H9 (cell line): ENCODE measurements at regions not wholly inside any gene's neighbourhood (a gene's known extent, or its start where the extent isn't known, plus 50 kb on each side); places are given as distances from the start of the nearest gene placed in this dataset.

Source experiments
- DNase-seq: peaks from one replicate; pipeline ENCODE4 v3.0.0-alpha.2; 2017
- H2AFZ ChIP-seq: one replicate; pipeline ENCODE4 v1.6.1; 2013; ENCODE audit warnings: mild to moderate bottlenecking, low read length, control low read depth, moderate library complexity
- H2AK5ac ChIP-seq: 2 replicates; pipeline ENCODE4 v1.6.1; 2013; ENCODE audit warnings: low read length, control low read depth, mixed read lengths; ENCODE audit not compliant: insufficient read length
- H2BK120ac ChIP-seq: one replicate; pipeline ENCODE4 v1.6.1; 2013; ENCODE audit warnings: low read depth, mild to moderate bottlenecking, low read length, control low read depth, inconsistent platforms; ENCODE audit not compliant: poor library complexity, severe bottlenecking
- H2BK12ac ChIP-seq: 2 replicates; pipeline ENCODE4 v1.6.1; 2013; ENCODE audit warnings: low read length, control low read depth, mixed read lengths, low read depth; ENCODE audit not compliant: insufficient read length
- H2BK15ac ChIP-seq: 2 replicates; pipeline ENCODE4 v1.6.1; 2013; ENCODE audit warnings: low read depth, low read length, control low read depth
- H2BK20ac ChIP-seq: one replicate; pipeline ENCODE4 v1.6.1; 2013; ENCODE audit warnings: low read depth, mild to moderate bottlenecking, low read length, control low read depth, inconsistent platforms; ENCODE audit not compliant: poor library complexity, severe bottlenecking
- H2BK5ac ChIP-seq: 2 replicates; pipeline ENCODE4 v1.6.1; 2013; ENCODE audit warnings: low read length, control low read depth, mixed read lengths; ENCODE audit not compliant: insufficient read length
- H3K14ac ChIP-seq: 2 replicates; pipeline ENCODE4 v1.6.1; 2013; ENCODE audit warnings: low read length, control low read depth; ENCODE audit not compliant: insufficient read depth
- H3K18ac ChIP-seq: 2 replicates; pipeline ENCODE4 v1.6.1; 2013; ENCODE audit warnings: low read depth, mild to moderate bottlenecking, mixed read lengths, low read length, control low read depth; ENCODE audit not compliant: insufficient read length
- H3K23ac ChIP-seq: 2 replicates; pipeline ENCODE4 v1.6.1; 2013; ENCODE audit warnings: low read length, control low read depth, mixed read lengths, low read depth; ENCODE audit not compliant: insufficient read length
- H3K23me2 ChIP-seq: 2 replicates; pipeline ENCODE4 v1.6.1; 2013; ENCODE audit warnings: low read depth, mild to moderate bottlenecking, mixed read lengths, low read length, control low read depth; ENCODE audit not compliant: insufficient read length, poor library complexity, severe bottlenecking
- H3K27ac ChIP-seq: 2 replicates; pipeline ENCODE4 v1.5.1; 2013; ENCODE audit warnings: low read length, control low read depth, mixed read lengths, low read depth; ENCODE audit not compliant: insufficient read length
- H3K27me3 ChIP-seq: 2 replicates; pipeline ENCODE4 v1.6.1; 2013; ENCODE audit warnings: low read length, control low read depth, inconsistent platforms; ENCODE audit not compliant: insufficient read depth
- H3K4ac ChIP-seq: 2 replicates; pipeline ENCODE4 v1.6.1; 2013; ENCODE audit warnings: low read depth, mild to moderate bottlenecking, control low read depth, inconsistent platforms, low read length, moderate library complexity
- H3K4me1 ChIP-seq: 2 replicates; pipeline ENCODE4 v1.6.1; 2013; ENCODE audit warnings: low read length, control low read depth, inconsistent platforms; ENCODE audit not compliant: insufficient read depth
- H3K4me2 ChIP-seq: 2 replicates; pipeline ENCODE4 v1.6.1; 2013; ENCODE audit warnings: low read length, control low read depth, mixed read lengths; ENCODE audit not compliant: insufficient read length, insufficient read depth
- H3K56ac ChIP-seq: 2 replicates; pipeline ENCODE4 v1.6.1; 2013; ENCODE audit warnings: low read depth, mild to moderate bottlenecking, mixed read lengths, low read length, control low read depth; ENCODE audit not compliant: insufficient read length
- H3K79me1 ChIP-seq: 2 replicates; pipeline ENCODE4 v1.6.1; 2013; ENCODE audit warnings: low read depth, mild to moderate bottlenecking, moderate library complexity, low read length, control low read depth, inconsistent platforms; ENCODE audit not compliant: insufficient read depth, poor library complexity, severe bottlenecking
- H3K79me2 ChIP-seq: 2 replicates; pipeline ENCODE4 v1.6.1; 2013; ENCODE audit warnings: low read length, control low read depth, inconsistent platforms; ENCODE audit not compliant: insufficient read depth
- H3K9ac ChIP-seq: 2 replicates; pipeline ENCODE4 v1.6.1; 2013; ENCODE audit warnings: low read length, control low read depth, mixed read lengths; ENCODE audit not compliant: insufficient read length; ENCODE audit errors: extremely low read depth
- H3K9me3 ChIP-seq: one replicate; pipeline ENCODE4 v1.6.1; 2013; ENCODE audit warnings: low read depth, low read length, inconsistent platforms; ENCODE audit not compliant: control insufficient read depth
- H3T11ph ChIP-seq: one replicate; pipeline ENCODE4 v1.6.1; 2013; ENCODE audit warnings: mild to moderate bottlenecking, low read length, control low read depth, inconsistent platforms
- H4K20me1 ChIP-seq: one replicate; pipeline ENCODE4 v1.6.1; 2013; ENCODE audit not compliant: control insufficient read depth, insufficient read length, insufficient read depth
- H4K5ac ChIP-seq: 2 replicates; pipeline ENCODE4 v1.6.1; 2013; ENCODE audit warnings: low read depth, mild to moderate bottlenecking, mixed read lengths, low read length, control low read depth; ENCODE audit not compliant: insufficient read length
- H4K8ac ChIP-seq: replicated peaks from 2 replicates; pipeline ENCODE4 v1.6.1; 2013; ENCODE audit warnings: low read length, control low read depth, mixed read lengths, low read depth; ENCODE audit not compliant: insufficient read length
- H4K91ac ChIP-seq: 2 replicates; pipeline ENCODE4 v1.6.1; 2013; ENCODE audit warnings: low read depth, mild to moderate bottlenecking, moderate library complexity, mixed read lengths, low read length, control low read depth; ENCODE audit not compliant: insufficient read length
- H3K27ac Mint-ChIP-seq, 3 experiments: 2 replicates in 2 of 3; 3 replicates in 1 of 3; pipeline ENCODE4 v1.8.0; 2020 to 2021; ENCODE audit warnings: mixed read lengths in 3 of 3, mild to moderate bottlenecking in 1 of 3, moderate library complexity in 1 of 3
- H3K27me3 Mint-ChIP-seq: 2 replicates; pipeline ENCODE4 v1.8.0; 2021; ENCODE audit warnings: low read depth, mild to moderate bottlenecking, moderate library complexity, mixed read lengths
- H3K36me3 Mint-ChIP-seq, 3 experiments: 2 replicates in 2 of 3; 3 replicates in 1 of 3; pipeline ENCODE4 v1.8.0; 2020 to 2021; ENCODE audit warnings: low read depth in 3 of 3, mixed read lengths in 3 of 3; ENCODE audit not compliant: insufficient read depth in 1 of 3
- H3K4me1 Mint-ChIP-seq, 2 experiments: 2 replicates each; pipeline ENCODE4 v1.8.0; 2020; ENCODE audit warnings: mixed read lengths in 2 of 2
- H3K4me3 Mint-ChIP-seq, 2 experiments: 2 replicates in 1 of 2; 3 replicates in 1 of 2; pipeline ENCODE4 v1.8.0; 2020 to 2021; ENCODE audit warnings: mild to moderate bottlenecking in 2 of 2, mixed read lengths in 2 of 2, moderate library complexity in 1 of 2
- H3K9me3 Mint-ChIP-seq, 2 experiments: 2 replicates in 1 of 2; 3 replicates in 1 of 2; pipeline ENCODE4 v1.8.0; 2020; ENCODE audit warnings: mild to moderate bottlenecking in 2 of 2, mixed read lengths in 2 of 2, moderate library complexity in 1 of 2
- WGBS: extraction: QIAGEN DNeasy Blood & Tissue Kit; methylation state at CpG from one replicate; pipeline ENCODE4 v1.1.7; 2013; ENCODE audit warnings: missing lambda C conversion rate, low lambda C conversion rate, mixed read lengths; ENCODE audit not compliant: insufficient read length; ENCODE audit errors: extremely low coverage; 5-methylcytosine and 5-hydroxymethylcytosine counted together
- TF ChIP-seq, protein P1 (sequence below): fragments of 200-600 bp; sonication (generic); conservative IDR thresholded peaks from 3 replicates; pipeline ENCODE4 v1.8.0; 2021; ENCODE audit warnings: antibody characterized with exemption, mild to moderate bottlenecking

- peaks cover 0 to 12% (median 2%) of the 10 kb centered on the region in 3 experiments; a peak in 5 of 7 replicates for H3K36me3 Mint-ChIP-seq
- Histone ChIP-seq H2AK5ac (no peak overlapping the region), H4K5ac (no peak overlapping the region), H2BK20ac (no peak overlapping the region), H3K4me1 (no peaks in the 10 kb centered on the region), H3K23ac (no peak overlapping the region), H3K14ac (no peak overlapping the region), H3K27ac (no peak overlapping the region), H2AFZ (no peak overlapping the region), H3K9me3 (no peaks in the 10 kb centered on the region), H4K20me1 (no peaks in the 10 kb centered on the region), H3K79me1 (no peaks in the 10 kb centered on the region), H3K27me3 (no peaks in the 10 kb centered on the region), H2BK12ac (no peak overlapping the region), H3K18ac (no peak overlapping the region), H3T11ph (no peak overlapping the region), H2BK15ac (no peak overlapping the region), H3K56ac (no peak overlapping the region), H2BK120ac (no peak overlapping the region), H3K9ac (no peak overlapping the region), H4K91ac (no peak overlapping the region), H4K8ac (no peak overlapping the region), H3K4me2 (no peak overlapping the region), H2BK5ac (no peak overlapping the region), H3K79me2 (no peaks in the 10 kb centered on the region), H3K23me2 (no peaks in the 10 kb centered on the region), H3K4ac (no peak overlapping the region)
- no peaks in the 10 kb centered on the region for H3K27me3 Mint-ChIP-seq
- no peak overlapping the region for H3K4me3 Mint-ChIP-seq
- TF ChIP-seq, protein P1, sequence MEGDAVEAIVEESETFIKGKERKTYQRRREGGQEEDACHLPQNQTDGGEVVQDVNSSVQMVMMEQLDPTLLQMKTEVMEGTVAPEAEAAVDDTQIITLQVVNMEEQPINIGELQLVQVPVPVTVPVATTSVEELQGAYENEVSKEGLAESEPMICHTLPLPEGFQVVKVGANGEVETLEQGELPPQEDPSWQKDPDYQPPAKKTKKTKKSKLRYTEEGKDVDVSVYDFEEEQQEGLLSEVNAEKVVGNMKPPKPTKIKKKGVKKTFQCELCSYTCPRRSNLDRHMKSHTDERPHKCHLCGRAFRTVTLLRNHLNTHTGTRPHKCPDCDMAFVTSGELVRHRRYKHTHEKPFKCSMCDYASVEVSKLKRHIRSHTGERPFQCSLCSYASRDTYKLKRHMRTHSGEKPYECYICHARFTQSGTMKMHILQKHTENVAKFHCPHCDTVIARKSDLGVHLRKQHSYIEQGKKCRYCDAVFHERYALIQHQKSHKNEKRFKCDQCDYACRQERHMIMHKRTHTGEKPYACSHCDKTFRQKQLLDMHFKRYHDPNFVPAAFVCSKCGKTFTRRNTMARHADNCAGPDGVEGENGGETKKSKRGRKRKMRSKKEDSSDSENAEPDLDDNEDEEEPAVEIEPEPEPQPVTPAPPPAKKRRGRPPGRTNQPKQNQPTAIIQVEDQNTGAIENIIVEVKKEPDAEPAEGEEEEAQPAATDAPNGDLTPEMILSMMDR: no peak
- no CpG with 5 or more reads among the region's 4 CpGs for WGBS
- DNase-seq: no peak
- peak overlapping the region in 1 of 3 experiments; percentile 84; a peak in 2 of 7 replicates for H3K27ac Mint-ChIP-seq
- peaks cover 21 to 25% of the 10 kb centered on the region in 2 experiments for H3K4me1 Mint-ChIP-seq
- H3K9me3 Mint-ChIP-seq: peaks cover 11% of the 10 kb centered on the region in 2 experiments
These were observed 253.9 kb upstream of the KLHL29 start for GRCh38 chr2:23131066-23131575.
